HepG2 (cell line): ENCODE measurements at regions not wholly inside any gene's neighbourhood (a gene's known extent, or its start where the extent isn't known, plus 50 kb on each side); places are given as distances from the start of the nearest gene placed in this dataset.

Experiments used
- ATAC-seq: fragments of 200-7000 bp; cut with Tn5 transposase; 3 replicates; pipeline ENCODE4 v1.9.1; 2020; ENCODE audit warnings: mild to moderate bottlenecking, moderate library complexity
- BruUV-seq: library from RNA; stranded (reverse); fragments of 400-500 nt; replicated peaks from 2 replicates; lab custom pipeline; 2021; lab: Mats Ljungman, UMichigan
- CTCF ChIA-PET: fragments of 300-600 bp; formaldehyde crosslinking; extraction: SDS; loops from one replicate; lab custom pipeline; 2021; ENCODE audit warnings: low total read pairs, inconsistent platforms, low intra/inter-chr PET ratio; lab: Yijun Ruan, JAX
- POLR2A ChIA-PET: fragments of 350-600 bp; sonication (Branson Sonifier 250); formaldehyde crosslinking; loops from one replicate; lab custom pipeline; 2020; ENCODE audit warnings: antibody characterized with exemption, inconsistent platforms; lab: Yijun Ruan, JAX
- DNase-seq: peaks from one replicate; pipeline ENCODE4 v3.0.0-alpha.2; 2015; ENCODE audit warnings: low spot score
- FAIRE-seq: peaks from 3 replicates; lab custom pipeline; 2011; peaks lifted over from hg19 to GRCh38; lab: Jason Lieb, UNC
- H2AFZ ChIP-seq: one replicate; pipeline ENCODE4 v1.6.1; 2011; ENCODE audit warnings: low read length, inconsistent platforms
- H3K27ac ChIP-seq: fragments of 300-600 bp; 3 replicates; pipeline ENCODE4 v1.8.0; 2011; ENCODE audit warnings: mixed run types, mild to moderate bottlenecking, mixed read lengths, low read length, inconsistent platforms; ENCODE audit not compliant: insufficient read depth; ENCODE audit errors: extremely low read length
- H3K27me3 ChIP-seq, 2 experiments: fragments of 200-600 bp in 1 of 2; 2 replicates in 1 of 2; 3 replicates in 1 of 2; pipeline versions ENCODE4 v1.6.0 to v1.8.0; 2011; ENCODE audit warnings: low read length in 2 of 2, mild to moderate bottlenecking in 2 of 2, moderate library complexity in 2 of 2, inconsistent platforms in 1 of 2; ENCODE audit not compliant: insufficient read depth in 2 of 2, control insufficient read depth in 1 of 2
- H3K36me3 ChIP-seq, 2 experiments: fragments of 200-600 bp in 1 of 2; replicated peaks in 1 of 2; 2 replicates in 1 of 2; 3 replicates in 1 of 2; pipeline versions ENCODE4 v1.5.1 to v1.8.0; 2011; ENCODE audit warnings: low read length in 2 of 2, inconsistent platforms in 1 of 2; ENCODE audit not compliant: insufficient read depth in 2 of 2, control insufficient read depth in 1 of 2
- H3K4me1 ChIP-seq: 2 replicates; pipeline ENCODE4 v1.5.1; 2012; ENCODE audit warnings: low read length, inconsistent platforms; ENCODE audit not compliant: insufficient read depth
- H3K4me2 ChIP-seq: 2 replicates; pipeline ENCODE4 v1.6.0; 2011; ENCODE audit warnings: low read depth, low read length, inconsistent platforms
- H3K4me3 ChIP-seq, 3 experiments: fragments of 200-600 bp in 1 of 3; sonication (generic), shearing (Covaris generic) in 1 of 3; replicated peaks in 1 of 3; 2 replicates each; pipeline ENCODE4 v1.5.1; 2011 to 2016; ENCODE audit warnings: low read length in 3 of 3, inconsistent platforms in 2 of 3, low read depth in 2 of 3, mild to moderate bottlenecking in 2 of 3, control low read depth in 1 of 3, mixed read lengths in 1 of 3; ENCODE audit not compliant: insufficient read depth in 1 of 3
- H3K79me2 ChIP-seq: one replicate; pipeline ENCODE4 v1.6.1; 2011; ENCODE audit warnings: low read length, inconsistent platforms; ENCODE audit not compliant: insufficient read depth
- H3K9ac ChIP-seq: 2 replicates; pipeline ENCODE4 v1.6.0; 2011; ENCODE audit warnings: mild to moderate bottlenecking, low read depth, low read length, inconsistent platforms; ENCODE audit not compliant: insufficient read depth
- H3K9me3 ChIP-seq: 2 replicates; pipeline ENCODE4 v1.5.1; 2012; ENCODE audit warnings: mild to moderate bottlenecking, low read length
- H4K20me1 ChIP-seq: 2 replicates; pipeline ENCODE4 v1.6.0; 2011; ENCODE audit warnings: inconsistent platforms, mild to moderate bottlenecking, low read length, moderate library complexity; ENCODE audit not compliant: insufficient read depth
- BRCA1 ChIP-seq: sonication (generic); formaldehyde crosslinking; IDR thresholded peaks from 2 replicates; pipeline ENCODE4 v1.4.0; 2020; ENCODE audit warnings: missing genetic modification reagents
- BRD4 ChIP-seq: sonication (generic); formaldehyde crosslinking; IDR thresholded peaks from 2 replicates; pipeline ENCODE4 v1.4.0; 2020; ENCODE audit warnings: missing genetic modification reagents
- CBX2 ChIP-seq, 2 experiments: fragments of 200-600 bp in 1 of 2; sonication (generic); formaldehyde crosslinking in 1 of 2; IDR thresholded peaks; 2 replicates each; pipeline versions ENCODE4 v1.7.0 to v1.8.1; 2018 to 2022; ENCODE audit warnings: low read depth in 2 of 2, low read length in 1 of 2, mild to moderate bottlenecking in 1 of 2, missing genetic modification reagents in 1 of 2
- ETV6 ChIP-seq: sonication (generic); formaldehyde crosslinking; conservative IDR thresholded peaks from 2 replicates; pipeline ENCODE4 v1.4.0; 2020; ENCODE audit warnings: missing genetic modification reagents
- HIVEP1 ChIP-seq: sonication (generic); formaldehyde crosslinking; IDR thresholded peaks from 2 replicates; pipeline ENCODE4 v1.4.0; 2020; ENCODE audit warnings: mild to moderate bottlenecking, missing genetic modification reagents
- JARID2 ChIP-seq: sonication (generic); formaldehyde crosslinking; IDR thresholded peaks from 2 replicates; pipeline ENCODE4 v1.8.1; 2023; ENCODE audit warnings: missing genetic modification reagents, inconsistent platforms; ENCODE audit not compliant: insufficient replicate concordance
- NFKBIZ ChIP-seq: IDR thresholded peaks from 2 replicates; pipeline ENCODE4 v1.6.1; 2018; ENCODE audit warnings: missing genetic modification reagents, missing compliant biosample characterization
- RBM22 ChIP-seq: fragments of 200-400 bp; formaldehyde crosslinking; optimal IDR thresholded peaks from 2 replicates; pipeline ENCODE3; 2017; ENCODE audit warnings: mild to moderate bottlenecking, low read length, moderate library complexity
- TP53 ChIP-seq: sonication (generic); formaldehyde crosslinking; conservative IDR thresholded peaks from 2 replicates; pipeline ENCODE4 v1.4.0; 2020; ENCODE audit warnings: missing genetic modification reagents
- ZNF430 ChIP-seq: sonication (generic); formaldehyde crosslinking; IDR thresholded peaks from 2 replicates; pipeline ENCODE4 v1.9.0; 2021; ENCODE audit warnings: mild to moderate bottlenecking, missing genetic modification reagents
- ZNF816 ChIP-seq: sonication (generic); formaldehyde crosslinking; IDR thresholded peaks from 2 replicates; pipeline ENCODE4 v1.8.0; 2022; ENCODE audit warnings: missing genetic modification reagents, mild to moderate bottlenecking, borderline replicate concordance
- ZSCAN21 ChIP-seq: sonication (generic); formaldehyde crosslinking; IDR thresholded peaks from 2 replicates; pipeline ENCODE4 v1.8.0; 2022; ENCODE audit warnings: mild to moderate bottlenecking, missing genetic modification reagents, moderate library complexity, borderline replicate concordance
- WGBS: methylation state at CpG from one replicate; pipeline ENCODE4 v1.1.6; 2017; ENCODE audit warnings: low lambda C conversion rate; 5-methylcytosine and 5-hydroxymethylcytosine counted together
- in situ Hi-C: cut with HindIII; loops from 2 replicates; pipeline ENCODE4 v1.10.0; 2017; ENCODE audit warnings: low pct_unique_long_range_greater_than_20kb; ENCODE audit not compliant: extremely low pct_ligation_motif_present
- intact Hi-C: fragments of 100-400 bp; cut with micrococcal nuclease; formaldehyde crosslinking; loops from one replicate; pipeline ENCODE4 v1.10.0; 2022; ENCODE audit not compliant: unreplicated experiment

DNA sequence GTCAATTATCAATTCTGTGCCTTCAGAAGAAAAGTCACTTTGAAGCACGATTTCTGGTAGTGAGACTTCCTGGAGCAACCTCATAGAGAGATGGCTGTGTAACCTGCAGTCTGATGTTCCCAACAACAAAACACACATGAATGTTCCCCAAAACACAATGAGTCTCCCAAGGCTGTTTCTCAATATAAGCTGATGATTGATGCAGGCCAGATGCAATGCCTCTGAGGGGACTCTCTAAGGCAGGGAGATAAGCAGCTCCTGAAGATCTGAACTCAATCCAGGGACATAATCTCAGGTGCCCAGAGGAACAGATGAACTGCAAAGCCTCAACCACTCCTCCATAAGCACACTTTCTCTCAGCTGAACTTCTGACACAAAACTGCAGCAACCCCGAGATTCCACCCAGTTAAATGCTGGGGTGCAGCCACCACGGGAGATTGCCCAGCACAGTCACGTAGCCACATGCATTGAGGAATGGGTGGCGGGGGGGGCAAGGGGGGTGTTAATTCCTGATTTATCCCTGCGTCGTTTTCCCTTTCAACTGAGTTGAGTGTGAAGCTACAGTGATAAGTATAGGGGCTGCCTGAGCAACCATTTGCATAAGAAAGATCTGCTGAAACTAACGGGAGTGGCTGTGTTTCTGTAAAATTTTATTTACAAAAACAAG is 122.7 kb upstream of the RASEF start:
- ChIA-PET POLR2A (no interaction called here), CTCF (no interaction called here)
- no peaks in the 10 kb centered on the region for H3K9me3 ChIP-seq
- H3K9ac ChIP-seq, result no peak overlapping the region
- 8% methylated on average over 7 of the region's 8 CpGs for WGBS
- peaks cover 8% of the 10 kb centered on the region for H3K4me1 ChIP-seq
- TF ChIP-seq NFKBIZ (CRISPR knock-in tag), result no peak
- TF ChIP-seq ZNF816, result no peak
- TF ChIP-seq RBM22, result no peak
- no peak for TF ChIP-seq TP53
- TF ChIP-seq BRCA1 (CRISPR knock-in tag), result no peak
- no peak for TF ChIP-seq ETV6 (CRISPR knock-in tag)
- no peak for TF ChIP-seq HIVEP1
- no peak for TF ChIP-seq JARID2 (CRISPR knock-in tag)
- TF ChIP-seq ZNF430 (CRISPR knock-in tag), result no peak
- TF ChIP-seq BRD4, result no peak
- no peaks in the 10 kb centered on the region for H3K36me3 ChIP-seq
- H2AFZ ChIP-seq, result no peak overlapping the region
- in situ Hi-C loops, result no loop called here
- H3K27me3 ChIP-seq, result peaks cover 0 to 9% of the 10 kb centered on the region in 2 experiments; a peak in 2 of 5 replicates
- no TSS peak for BruUV-seq
- H4K20me1 ChIP-seq, result no peaks in the 10 kb centered on the region
- no peaks in the 10 kb centered on the region for H3K79me2 ChIP-seq
- ATAC-seq (no peak), DNase-seq (no peak), FAIRE-seq (no peak)
- H3K4me2 ChIP-seq, result no peak overlapping the region
- intact Hi-C loops, result no loop called here
- H3K4me3 ChIP-seq, result no peak overlapping the region
- H3K27ac ChIP-seq, result no peak overlapping the region

GRCh38 chr9:83183621-83184020 is 120.7 kb upstream of the RASEF start:
- no TSS peak for BruUV-seq
- Histone ChIP-seq H3K27me3 (peaks cover 0 to 9% of the 10 kb centered on the region in 2 experiments; a peak in 2 of 5 replicates), H3K4me1 (peaks cover 8% of the 10 kb centered on the region), H3K36me3 (no peaks in the 10 kb centered on the region), H3K4me3 (no peak overlapping the region), H2AFZ (no peak overlapping the region), H4K20me1 (no peaks in the 10 kb centered on the region), H3K27ac (no peak overlapping the region), H3K4me2 (no peak overlapping the region), H3K9ac (no peak overlapping the region), H3K9me3 (no peaks in the 10 kb centered on the region), H3K79me2 (no peaks in the 10 kb centered on the region)
- FAIRE-seq (no peak), ATAC-seq (no peak), DNase-seq (no peak)
- WGBS, result 77% methylated on average over 3 of the region's 3 CpGs
- intact Hi-C loops (no loop called here), in situ Hi-C loops (no loop called here)
- ChIA-PET POLR2A (no interaction called here), CTCF (no interaction called here)
- TF ChIP-seq CBX2 (IDR thresholded peaks at IDR 0.05; ENCODE audit: low read depth, low read length), result peak; percentile 57; the same call in 1 of the 2 replicates
- TF ChIP-seq CBX2 (CRISPR knock-in tag; IDR thresholded peaks at IDR 0.05; ENCODE audit: low read depth), result no peak
- no peak for TF ChIP-seq ZSCAN21
